Activated T-helper 1 cell treated with anti-CD3 and anti-CD28 coated beads, Interleukin-12 subunit alpha, Interleukin-12 subunit beta, Interleukin-2, Interleukin-4 antibody, amounts not matched to agents 30 ng/mL and 10 ng/mL and 1 ng/mL, durations not matched to agents 14 hours and 24 hours and 36 hours (primary cell): ENCODE measurements at regions not wholly inside any gene's neighbourhood (a gene's known extent, or its start where the extent isn't known, plus 50 kb on each side); places are given as distances from the start of the nearest gene placed in this dataset.
"Not testable (repeated sequence)": the region's sequence is repeated elsewhere in the genome, so short reads cannot be mapped to it uniquely, and the experiment has no call there.

Experiments
- DNase-seq: peaks from one replicate; pipeline ENCODE4 v3.0.0; 2021; ENCODE audit warnings: low spot score
- H3K27ac Mint-ChIP-seq: one replicate; pipeline ENCODE4 v1.8.0; 2021; ENCODE audit warnings: mild to moderate bottlenecking, mixed read lengths
- H3K27me3 Mint-ChIP-seq: one replicate; pipeline ENCODE4 v1.8.0; 2022; ENCODE audit warnings: mild to moderate bottlenecking, moderate library complexity, mixed read lengths; ENCODE audit not compliant: insufficient read depth
- H3K36me3 Mint-ChIP-seq: one replicate; pipeline ENCODE4 v1.8.0; 2021; ENCODE audit warnings: low read depth, mixed read lengths
- H3K4me1 Mint-ChIP-seq: one replicate; pipeline ENCODE4 v1.8.0; 2021; ENCODE audit warnings: low read depth, mixed read lengths
- H3K4me3 Mint-ChIP-seq: one replicate; pipeline ENCODE4 v1.8.0; 2021; ENCODE audit warnings: mild to moderate bottlenecking, moderate library complexity, mixed read lengths
- H3K9me3 Mint-ChIP-seq: one replicate; pipeline ENCODE4 v1.8.0; 2021; ENCODE audit warnings: mixed read lengths
- intact Hi-C: fragments of 100-400 bp; cut with micrococcal nuclease; formaldehyde crosslinking; loops from one replicate; pipeline ENCODE4 v1.15.1; 2024

- Mint-ChIP-seq H3K27me3 (peaks cover 11% of the 10 kb centered on the region), H3K36me3 (no peaks in the 10 kb centered on the region), H3K4me3 (no peak overlapping the region), H3K4me1 (no peaks in the 10 kb centered on the region), H3K27ac (no peak overlapping the region), H3K9me3 (no peaks in the 10 kb centered on the region)
- intact Hi-C loops: no loop called here
- no peak for DNase-seq
These were observed 111.1 kb upstream of the S1PR3 start for GRCh38 chr9:88880199-88880598.

GRCh38 chr9:88884291-88884690 lies 107.0 kb upstream of the S1PR3 start:
- intact Hi-C loops, H3K27ac Mint-ChIP-seq, H3K9me3 Mint-ChIP-seq, H3K4me3 Mint-ChIP-seq, H3K4me1 Mint-ChIP-seq, H3K36me3 Mint-ChIP-seq, DNase-seq: not testable (repeated sequence)
- H3K27me3 Mint-ChIP-seq: peaks cover 14% of the 10 kb centered on the region

GRCh38 chr9:88886762-88887161 lies 104.5 kb upstream of the S1PR3 start:
- H3K4me3 Mint-ChIP-seq, H3K36me3 Mint-ChIP-seq, DNase-seq, H3K4me1 Mint-ChIP-seq, H3K9me3 Mint-ChIP-seq, intact Hi-C loops, H3K27ac Mint-ChIP-seq: not testable (repeated sequence)
- peaks cover 14% of the 10 kb centered on the region for H3K27me3 Mint-ChIP-seq

GRCh38 chr9:88889386-88889785 lies 101.9 kb upstream of the S1PR3 start:
- no peaks in the 10 kb centered on the region for H3K9me3 Mint-ChIP-seq

GRCh38 chr9:88890546-88890945 lies 100.7 kb upstream of the S1PR3 start:
- H3K27me3 Mint-ChIP-seq: peaks cover 6% of the 10 kb centered on the region
- no peak overlapping the region for H3K4me3 Mint-ChIP-seq
- H3K4me1 Mint-ChIP-seq: no peaks in the 10 kb centered on the region
- no peaks in the 10 kb centered on the region for H3K36me3 Mint-ChIP-seq
- H3K9me3 Mint-ChIP-seq: no peaks in the 10 kb centered on the region
- intact Hi-C loops: no loop called here
- no peak overlapping the region for H3K27ac Mint-ChIP-seq
- DNase-seq: no peak

More at GRCh38 chr9:88889386-88889785, 101.9 kb upstream of the S1PR3 start:
- Mint-ChIP-seq H3K27ac (no peak overlapping the region), H3K36me3 (no peaks in the 10 kb centered on the region), H3K4me3 (no peak overlapping the region), H3K4me1 (no peaks in the 10 kb centered on the region), H3K27me3 (peaks cover 6% of the 10 kb centered on the region)
- no peak for DNase-seq
- intact Hi-C loops: no loop called here

GRCh38 chr9:88891040-88891439 lies 100.2 kb upstream of the S1PR3 start:
- no peak overlapping the region for H3K4me3 Mint-ChIP-seq
- H3K27me3 Mint-ChIP-seq: peaks cover 2% of the 10 kb centered on the region
- H3K27ac Mint-ChIP-seq: no peak overlapping the region
- intact Hi-C loops: no loop called here
- H3K36me3 Mint-ChIP-seq: no peaks in the 10 kb centered on the region
- no peaks in the 10 kb centered on the region for H3K4me1 Mint-ChIP-seq
- no peak for DNase-seq
- H3K9me3 Mint-ChIP-seq: no peaks in the 10 kb centered on the region

- Mint-ChIP-seq H3K4me3 (no peak overlapping the region), H3K36me3 (no peaks in the 10 kb centered on the region), H3K27ac (no peak overlapping the region), H3K4me1 (no peaks in the 10 kb centered on the region), H3K9me3 (no peaks in the 10 kb centered on the region), H3K27me3 (peaks cover under 1% of the 10 kb centered on the region)
- DNase-seq: no peak
- intact Hi-C loops: no loop called here
These were observed 98.5 kb upstream of the S1PR3 start for GRCh38 chr9:88892724-88893123.

GRCh38 chr9:88897081-88897480 lies 94.2 kb upstream of the S1PR3 start:
- no peak overlapping the region for H3K27ac Mint-ChIP-seq
- H3K36me3 Mint-ChIP-seq: no peaks in the 10 kb centered on the region
- no peaks in the 10 kb centered on the region for H3K9me3 Mint-ChIP-seq
- H3K4me1 Mint-ChIP-seq: no peaks in the 10 kb centered on the region
- H3K4me3 Mint-ChIP-seq: no peak overlapping the region
- no peak for DNase-seq
- H3K27me3 Mint-ChIP-seq: peaks cover 10% of the 10 kb centered on the region
- intact Hi-C loops: no loop called here

GRCh38 chr9:88898039-88898720 lies 93.1 kb upstream of the S1PR3 start:
- Mint-ChIP-seq H3K27ac (no peak overlapping the region), H3K9me3 (no peaks in the 10 kb centered on the region), H3K4me3 (no peak overlapping the region), H3K36me3 (no peaks in the 10 kb centered on the region), H3K27me3 (peaks cover 10% of the 10 kb centered on the region), H3K4me1 (no peaks in the 10 kb centered on the region)
- intact Hi-C loops: no loop called here
- DNase-seq: no peak

- no peaks in the 10 kb centered on the region for H3K9me3 Mint-ChIP-seq
- H3K27me3 Mint-ChIP-seq: peaks cover 2% of the 10 kb centered on the region
- H3K27ac Mint-ChIP-seq: no peak overlapping the region
- no peaks in the 10 kb centered on the region for H3K4me1 Mint-ChIP-seq
- H3K36me3 Mint-ChIP-seq: no peaks in the 10 kb centered on the region
- H3K4me3 Mint-ChIP-seq: no peak overlapping the region
- DNase-seq: no peak
- intact Hi-C loops: no loop called here
These were observed 85.8 kb upstream of the S1PR3 start for GRCh38 chr9:88905506-88905905.

GRCh38 chr9:88915916-88916315 lies 75.4 kb upstream of the S1PR3 start:
- intact Hi-C loops: no loop called here
- no peak overlapping the region for H3K27ac Mint-ChIP-seq

GRCh38 chr9:88916894-88917293 lies 74.4 kb upstream of the S1PR3 start:
- DNase-seq: no peak
- peaks cover 6% of the 10 kb centered on the region for H3K27me3 Mint-ChIP-seq
- H3K4me1 Mint-ChIP-seq: peaks cover 4% of the 10 kb centered on the region
- H3K27ac Mint-ChIP-seq: no peak overlapping the region
- intact Hi-C loops: no loop called here
- H3K36me3 Mint-ChIP-seq: no peaks in the 10 kb centered on the region
- H3K4me3 Mint-ChIP-seq: no peak overlapping the region
- H3K9me3 Mint-ChIP-seq: peaks cover 26% of the 10 kb centered on the region

More at GRCh38 chr9:88915916-88916315, 75.4 kb upstream of the S1PR3 start:
- Mint-ChIP-seq H3K9me3 (peaks cover 26% of the 10 kb centered on the region), H3K27me3 (peaks cover 7% of the 10 kb centered on the region), H3K4me3 (no peak overlapping the region), H3K4me1 (no peaks in the 10 kb centered on the region), H3K36me3 (no peaks in the 10 kb centered on the region)
- no peak for DNase-seq

GRCh38 chr9:88917375-88917774 lies 73.9 kb upstream of the S1PR3 start:
- no peak overlapping the region for H3K4me3 Mint-ChIP-seq
- peaks cover 9% of the 10 kb centered on the region for H3K4me1 Mint-ChIP-seq
- DNase-seq: no peak
- intact Hi-C loops: no loop called here
- peaks cover 26% of the 10 kb centered on the region for H3K9me3 Mint-ChIP-seq
- H3K27ac Mint-ChIP-seq: no peak overlapping the region
- H3K36me3 Mint-ChIP-seq: no peaks in the 10 kb centered on the region
- peaks cover 8% of the 10 kb centered on the region for H3K27me3 Mint-ChIP-seq

- H3K9me3 Mint-ChIP-seq: peaks cover 26% of the 10 kb centered on the region
- H3K4me3 Mint-ChIP-seq, H3K36me3 Mint-ChIP-seq, H3K27ac Mint-ChIP-seq, intact Hi-C loops, DNase-seq, H3K27me3 Mint-ChIP-seq: not testable (repeated sequence)
- peaks cover 16% of the 10 kb centered on the region for H3K4me1 Mint-ChIP-seq
These were observed 72.7 kb upstream of the S1PR3 start for GRCh38 chr9:88918537-88918936.
